SK-N-SH (cell line): ENCODE measurements at regions not wholly inside any gene's neighbourhood (a gene's known extent, or its start where the extent isn't known, plus 50 kb on each side); places are given as distances from the start of the nearest gene placed in this dataset.

Experiments used
- CTCF ChIA-PET: fragments of 300-600, 350-600 bp; formaldehyde crosslinking; extraction: SDS; loops from one replicate; lab custom pipeline; 2021; lab: Yijun Ruan, JAX
- POLR2A ChIA-PET: fragments of 350-600 bp; sonication (Branson Sonifier 250); formaldehyde crosslinking; extraction: SDS; loops from one replicate; lab custom pipeline; 2020; ENCODE audit warnings: antibody characterized with exemption, inconsistent platforms; lab: Yijun Ruan, JAX
- DNase-seq: peaks from one replicate; pipeline ENCODE4 v3.0.0; 2012
- H2AFZ ChIP-seq: fragments of 200-600 bp; sonication (generic); 2 replicates; pipeline ENCODE4 v1.8.1; 2016; ENCODE audit warnings: antibody characterized with exemption, mild to moderate bottlenecking, low read depth
- H3F3A ChIP-seq: fragments of 200-600 bp; sonication (generic); replicated peaks from 2 replicates; pipeline ENCODE3; 2016; ENCODE audit warnings: antibody characterized with exemption, mild to moderate bottlenecking; ENCODE audit not compliant: insufficient read depth
- H3K27ac ChIP-seq, 2 experiments: fragments of 200-500 bp in 1 of 2; fragments of 200-600 bp in 1 of 2; sonication (Bioruptor generic) in 1 of 2; sonication (generic), shearing (Covaris generic) in 1 of 2; 2 replicates each; pipeline versions ENCODE4 v1.5.1 to v1.6.1; 2014 to 2016; ENCODE audit warnings: low read depth in 2 of 2, inconsistent platforms in 1 of 2, low read length in 1 of 2, mild to moderate bottlenecking in 1 of 2, mixed read lengths in 1 of 2
- H3K27me3 ChIP-seq: fragments of 200-600 bp; sonication (generic), shearing (Covaris generic); 2 replicates; pipeline ENCODE4 v1.6.1; 2016; ENCODE audit warnings: mixed run types; ENCODE audit not compliant: insufficient read depth
- H3K36me3 ChIP-seq, 2 experiments: fragments of 200-500 bp in 1 of 2; fragments of 200-600 bp in 1 of 2; sonication (Bioruptor generic) in 1 of 2; sonication (generic) in 1 of 2; replicated peaks in 1 of 2; 2 replicates each; pipeline versions ENCODE3 to v1.5.1; 2014 to 2016; ENCODE audit warnings: low read length in 1 of 2, mild to moderate bottlenecking in 1 of 2; ENCODE audit not compliant: insufficient read depth in 2 of 2, control insufficient read depth in 1 of 2
- H3K4me1 ChIP-seq, 2 experiments: fragments of 200-500 bp in 1 of 2; fragments of 200-600 bp in 1 of 2; sonication (Bioruptor generic) in 1 of 2; sonication (generic), shearing (Covaris generic) in 1 of 2; 2 replicates each; pipeline versions ENCODE4 v1.5.1 to v1.6.1; 2014 to 2016; ENCODE audit warnings: low read depth in 1 of 2, low read length in 1 of 2, mixed run types in 1 of 2; ENCODE audit not compliant: insufficient read depth in 2 of 2, control insufficient read depth in 1 of 2
- H3K4me2 ChIP-seq: fragments of 200-600 bp; sonication (generic), shearing (Covaris generic); 2 replicates; pipeline ENCODE4 v1.6.1; 2017; ENCODE audit warnings: mixed run types
- H3K4me3 ChIP-seq, 2 experiments: fragments of 200-500 bp in 1 of 2; fragments of 200-600 bp in 1 of 2; sonication (Bioruptor generic) in 1 of 2; sonication (generic), shearing (Covaris generic) in 1 of 2; 2 replicates each; pipeline versions ENCODE4 v1.5.1 to v1.8.1; 2014 to 2016; ENCODE audit warnings: low read depth in 2 of 2, inconsistent platforms in 1 of 2, low read length in 1 of 2, mild to moderate bottlenecking in 1 of 2, mixed read lengths in 1 of 2, moderate library complexity in 1 of 2
- H3K79me2 ChIP-seq: fragments of 200-600 bp; sonication (generic); 2 replicates; pipeline ENCODE4 v1.8.1; 2017; ENCODE audit warnings: mild to moderate bottlenecking; ENCODE audit not compliant: insufficient read depth
- H3K9ac ChIP-seq: fragments of 200-600 bp; sonication (generic); 2 replicates; pipeline ENCODE4 v1.6.1; 2017; ENCODE audit warnings: mixed run types
- H3K9me2 ChIP-seq: fragments of 200-600 bp; sonication (generic); 2 replicates; pipeline ENCODE4 v1.6.1; 2017; ENCODE audit warnings: mixed run types
- H3K9me3 ChIP-seq: fragments of 200-600 bp; sonication (generic); 2 replicates; pipeline ENCODE4 v1.6.1; 2017; ENCODE audit warnings: mixed run types, mild to moderate bottlenecking, moderate library complexity
- H4K20me1 ChIP-seq: fragments of 200-600 bp; sonication (generic); 2 replicates; pipeline ENCODE4 v1.6.1; 2017; ENCODE audit warnings: mild to moderate bottlenecking, mixed run types; ENCODE audit not compliant: insufficient read depth
- CTCF ChIP-seq: fragments of 200-600 bp; sonication (generic); IDR thresholded peaks from 2 replicates; pipeline ENCODE4 v1.6.1; 2017; ENCODE audit warnings: antibody characterized with exemption, mild to moderate bottlenecking, moderate library complexity
- ELF1 ChIP-seq: IDR thresholded peaks from 2 replicates; pipeline ENCODE4 v1.4.0; 2012
- EP300 ChIP-seq, 2 experiments: IDR thresholded peaks; 2 replicates each; pipeline versions ENCODE4 v1.4.0 to v1.6.1; 2012; ENCODE audit warnings: borderline replicate concordance in 1 of 2, low read depth in 1 of 2, low read length in 1 of 2
- EZH2phosphoT487 ChIP-seq: fragments of 200-600 bp; sonication (generic); IDR thresholded peaks from 2 replicates; pipeline ENCODE4 v1.6.1; 2017; ENCODE audit warnings: low read depth, mixed run types, mild to moderate bottlenecking, antibody characterized with exemption, moderate library complexity, borderline replicate concordance
- FOSL2 ChIP-seq: IDR thresholded peaks from 2 replicates; pipeline ENCODE4 v1.4.0; 2012; ENCODE audit warnings: low read depth, mild to moderate bottlenecking, moderate library complexity, borderline replicate concordance
- GATA2 ChIP-seq: sonication (generic); formaldehyde crosslinking; IDR thresholded peaks from 2 replicates; pipeline ENCODE4 v1.5.0; 2020; ENCODE audit warnings: mild to moderate bottlenecking, missing genetic modification reagents
- JUND ChIP-seq: IDR thresholded peaks from 2 replicates; pipeline ENCODE4 v1.4.0; 2012
- MEF2A ChIP-seq: IDR thresholded peaks from 2 replicates; pipeline ENCODE4 v1.4.0; 2012; ENCODE audit warnings: low read depth, borderline replicate concordance
- NFIC ChIP-seq: IDR thresholded peaks from 2 replicates; pipeline ENCODE4 v1.4.0; 2012; ENCODE audit warnings: borderline replicate concordance
- NRF1 ChIP-seq: IDR thresholded peaks from 2 replicates; pipeline ENCODE4 v1.6.1; 2012; ENCODE audit warnings: low read depth, mild to moderate bottlenecking, low read length
- POLR2AphosphoS5 ChIP-seq: IDR thresholded peaks from 2 replicates; pipeline ENCODE4 v1.6.1; 2012; ENCODE audit warnings: low read depth, low read length
- RAD21 ChIP-seq: IDR thresholded peaks from 2 replicates; pipeline ENCODE4 v1.6.1; 2012; ENCODE audit warnings: mild to moderate bottlenecking, low read length
- RCOR1 ChIP-seq: fragments of 150-350 bp; IDR thresholded peaks from 2 replicates; pipeline ENCODE4 v1.6.1; 2017; ENCODE audit warnings: antibody characterized with exemption, low read length
- REST ChIP-seq: IDR thresholded peaks from 2 replicates; pipeline ENCODE4 v1.6.1; 2012; ENCODE audit warnings: mild to moderate bottlenecking, low read depth, low read length, moderate library complexity
- TCF12 ChIP-seq: IDR thresholded peaks from 2 replicates; pipeline ENCODE4 v1.4.0; 2012
- TEAD4 ChIP-seq: IDR thresholded peaks from 2 replicates; pipeline ENCODE4 v1.4.0; 2012; ENCODE audit warnings: mild to moderate bottlenecking, borderline replicate concordance; ENCODE audit not compliant: insufficient read depth
- USF1 ChIP-seq: IDR thresholded peaks from 2 replicates; pipeline ENCODE4 v1.4.0; 2012; ENCODE audit warnings: low read depth, borderline replicate concordance
- ZBTB33 ChIP-seq: IDR thresholded peaks from 2 replicates; pipeline ENCODE4 v1.4.0; 2012; ENCODE audit warnings: low read depth, borderline replicate concordance
- WGBS: methylation state at CpG from one replicate; pipeline ENCODE4 v1.1.6; 2017; ENCODE audit warnings: low lambda C conversion rate; 5-methylcytosine and 5-hydroxymethylcytosine counted together

DNA sequence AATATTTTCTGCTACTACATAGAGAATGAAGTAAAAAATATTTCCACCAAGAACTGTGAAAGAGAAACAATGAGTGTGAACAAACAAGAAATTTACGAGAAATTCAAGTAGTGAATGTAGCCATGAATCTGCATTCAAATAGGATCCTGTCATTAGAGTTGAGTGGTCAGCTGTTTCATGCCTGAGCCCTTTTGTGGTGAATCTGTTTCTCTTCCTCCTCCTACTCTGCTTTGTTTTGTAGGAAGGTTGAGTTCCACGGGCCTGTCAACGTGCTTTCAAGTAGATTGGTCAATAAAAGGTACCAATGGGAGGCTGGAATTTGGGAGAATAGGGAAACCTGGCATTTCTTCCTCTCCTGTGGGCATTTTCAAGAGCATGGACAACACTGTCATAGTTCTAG lies 1749.6 kb upstream of the FLRT2 start:
- Histone ChIP-seq H3K4me2 (no peak overlapping the region), H3K79me2 (no peaks in the 10 kb centered on the region), H3K27me3 (no peaks in the 10 kb centered on the region), H2AFZ (no peak overlapping the region), H3K27ac (no peak overlapping the region), H3F3A (no peaks in the 10 kb centered on the region), H3K9ac (no peak overlapping the region), H3K4me1 (no peaks in the 10 kb centered on the region), H3K4me3 (no peak overlapping the region), H3K9me3 (no peaks in the 10 kb centered on the region), H3K36me3 (no peaks in the 10 kb centered on the region), H4K20me1 (no peaks in the 10 kb centered on the region), H3K9me2 (no peaks in the 10 kb centered on the region)
- POLR2A ChIA-PET, result no interaction called here
- CTCF ChIA-PET, result no interaction called here
- DNase-seq, result no peak
- no peak for TF ChIP-seq RAD21
- no peak for TF ChIP-seq JUND
- TF ChIP-seq USF1, result no peak
- TF ChIP-seq GATA2 (CRISPR knock-in tag), result no peak
- no peak for TF ChIP-seq REST
- TF ChIP-seq RCOR1, result no peak
- no peak for TF ChIP-seq TCF12
- TF ChIP-seq EZH2phosphoT487, result no peak
- no peak for TF ChIP-seq FOSL2
- no peak for TF ChIP-seq TEAD4
- WGBS, result 8% methylated on average over 3 of the region's 3 CpGs

DNA sequence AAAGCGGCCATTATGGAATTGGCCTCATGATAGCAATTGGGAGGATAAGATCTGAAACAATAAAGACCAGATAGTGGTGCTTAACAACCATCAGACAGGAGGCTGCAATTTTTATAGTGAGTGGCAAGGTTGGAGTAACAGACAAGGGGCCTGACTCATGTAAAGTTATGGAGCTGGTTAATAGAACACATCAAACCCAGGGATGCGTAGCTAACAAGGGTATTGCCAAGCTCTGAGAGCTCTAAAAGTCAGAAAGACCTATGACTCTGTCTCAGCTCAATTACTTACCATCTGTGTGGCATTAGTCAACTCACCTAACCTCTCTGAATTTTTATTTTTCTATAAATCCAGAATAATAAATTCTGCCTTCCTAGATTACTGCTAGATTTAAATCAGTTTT lies 1731.5 kb upstream of the FLRT2 start:
- no peaks in the 10 kb centered on the region for H3K27me3 ChIP-seq
- POLR2A ChIA-PET, result no interaction called here

More for the DNA sequence above, 1731.5 kb upstream of the FLRT2 start:
- CTCF ChIA-PET, result interaction anchor here (1.3 kb wide), 1 partner anchor 498 kb away, joined by 3 read pairs; no protein-coding TSS in a partner anchor
- Histone ChIP-seq H3K9me2 (no peaks in the 10 kb centered on the region), H3K27ac (no peak overlapping the region), H3K4me2 (no peak overlapping the region), H3K9me3 (no peaks in the 10 kb centered on the region; the same call in 1 of the 2 replicates), H3K9ac (no peak overlapping the region), H3K4me1 (no peaks in the 10 kb centered on the region), H2AFZ (no peak overlapping the region), H3K4me3 (no peak overlapping the region), H3K79me2 (no peaks in the 10 kb centered on the region), H3F3A (no peaks in the 10 kb centered on the region), H3K36me3 (no peaks in the 10 kb centered on the region), H4K20me1 (no peaks in the 10 kb centered on the region)
- no peak for DNase-seq
- TF ChIP-seq REST (no peak), ZBTB33 (no peak), NFIC (no peak), POLR2AphosphoS5 (no peak), NRF1 (no peak), EP300 (IDR thresholded peaks at IDR 0.05; ENCODE audit: borderline replicate concordance in 1 of 2, low read depth in 1 of 2, low read length in 1 of 2) (no peak), ELF1 (no peak), CTCF (no peak), MEF2A (no peak)
- WGBS, result 17% methylated on average over 2 of the region's 2 CpGs
